ENCODE measurements at regions not wholly inside any gene's neighbourhood (a gene's known extent, or its start where the extent isn't known, plus 50 kb on each side); places are given as distances from the start of the nearest gene placed in this dataset.

GRCh38 chr9:17927616-17928015, 348.8 kb downstream of the SH3GL2 start:
- no peaks in the 10 kb centered on the region for H3K4me1 Mint-ChIP-seq
- no peak for DNase-seq
- H3K9me3 Mint-ChIP-seq, result peaks cover 6% of the 10 kb centered on the region
- no peak overlapping the region for H3K4me3 Mint-ChIP-seq
- no peak overlapping the region for H3K27ac Mint-ChIP-seq
- H3K27me3 Mint-ChIP-seq, result no peaks in the 10 kb centered on the region
- no peaks in the 10 kb centered on the region for H3K36me3 Mint-ChIP-seq

GRCh38 chr9:17928228-17928627, 349.4 kb downstream of the SH3GL2 start:
- Mint-ChIP-seq H3K9me3 (peaks cover 6% of the 10 kb centered on the region), H3K4me3 (no peak overlapping the region), H3K4me1 (no peaks in the 10 kb centered on the region), H3K36me3 (no peaks in the 10 kb centered on the region), H3K27ac (no peak overlapping the region), H3K27me3 (no peaks in the 10 kb centered on the region)
- no peak for DNase-seq

- Mint-ChIP-seq H3K4me1 (no peaks in the 10 kb centered on the region), H3K27ac (no peak overlapping the region), H3K9me3 (peaks cover 6% of the 10 kb centered on the region), H3K27me3 (no peaks in the 10 kb centered on the region), H3K36me3 (no peaks in the 10 kb centered on the region), H3K4me3 (no peak overlapping the region)
- no peak for DNase-seq
Observed at GRCh38 chr9:17928768-17929167, 349.9 kb downstream of the SH3GL2 start.

GRCh38 chr9:17929506-17929905, 350.6 kb downstream of the SH3GL2 start:
- H3K4me1 Mint-ChIP-seq, result no peaks in the 10 kb centered on the region
- no peak overlapping the region for H3K27ac Mint-ChIP-seq
- H3K27me3 Mint-ChIP-seq, result no peaks in the 10 kb centered on the region
- no peak overlapping the region for H3K4me3 Mint-ChIP-seq
- no peaks in the 10 kb centered on the region for H3K36me3 Mint-ChIP-seq
- peaks cover 6% of the 10 kb centered on the region for H3K9me3 Mint-ChIP-seq
- DNase-seq, result no peak

GRCh38 chr9:17930071-17930470, 351.2 kb downstream of the SH3GL2 start:
- H3K9me3 Mint-ChIP-seq, result peaks cover 6% of the 10 kb centered on the region
- DNase-seq, result no peak
- no peak overlapping the region for H3K27ac Mint-ChIP-seq
- H3K36me3 Mint-ChIP-seq, result no peaks in the 10 kb centered on the region
- H3K4me1 Mint-ChIP-seq, result no peaks in the 10 kb centered on the region
- H3K27me3 Mint-ChIP-seq, result no peaks in the 10 kb centered on the region
- H3K4me3 Mint-ChIP-seq, result no peak overlapping the region

GRCh38 chr9:17936365-17936764, 357.5 kb downstream of the SH3GL2 start:
- Mint-ChIP-seq H3K4me1 (no peaks in the 10 kb centered on the region), H3K4me3 (no peak overlapping the region), H3K27ac (no peak overlapping the region), H3K36me3 (no peaks in the 10 kb centered on the region), H3K27me3 (no peaks in the 10 kb centered on the region), H3K9me3 (no peaks in the 10 kb centered on the region)
- no peak for DNase-seq

GRCh38 chr9:17938035-17938655, 359.3 kb downstream of the SH3GL2 start:
- Mint-ChIP-seq H3K4me1 (no peaks in the 10 kb centered on the region), H3K27me3 (no peaks in the 10 kb centered on the region)

GRCh38 chr9:17942498-17942897, 363.6 kb downstream of the SH3GL2 start:
- DNase-seq, result no peak
- no peak overlapping the region for H3K27ac Mint-ChIP-seq
- H3K4me3 Mint-ChIP-seq, result no peak overlapping the region
- H3K36me3 Mint-ChIP-seq, result no peaks in the 10 kb centered on the region
- peaks cover 3% of the 10 kb centered on the region for H3K9me3 Mint-ChIP-seq
- no peaks in the 10 kb centered on the region for H3K27me3 Mint-ChIP-seq
- no peaks in the 10 kb centered on the region for H3K4me1 Mint-ChIP-seq

More at GRCh38 chr9:17938035-17938655, 359.3 kb downstream of the SH3GL2 start:
- no peak for DNase-seq
- Mint-ChIP-seq H3K36me3 (no peaks in the 10 kb centered on the region), H3K27ac (no peak overlapping the region), H3K4me3 (no peak overlapping the region), H3K9me3 (peaks cover 2% of the 10 kb centered on the region)

GRCh38 chr9:17955409-17955808, 376.5 kb downstream of the SH3GL2 start:
- Mint-ChIP-seq H3K36me3 (no peaks in the 10 kb centered on the region), H3K27me3 (no peaks in the 10 kb centered on the region), H3K9me3 (no peaks in the 10 kb centered on the region), H3K4me1 (no peaks in the 10 kb centered on the region), H3K4me3 (no peak overlapping the region), H3K27ac (no peak overlapping the region)
- no peak for DNase-seq

GRCh38 chr9:17958363-17958762, 379.5 kb downstream of the SH3GL2 start:
- H3K9me3 Mint-ChIP-seq, result no peaks in the 10 kb centered on the region
- H3K27ac Mint-ChIP-seq, result no peak overlapping the region
- no peak overlapping the region for H3K4me3 Mint-ChIP-seq
- no peaks in the 10 kb centered on the region for H3K4me1 Mint-ChIP-seq
- H3K27me3 Mint-ChIP-seq, result no peaks in the 10 kb centered on the region
- DNase-seq, result no peak
- H3K36me3 Mint-ChIP-seq, result no peaks in the 10 kb centered on the region

- H3K27ac Mint-ChIP-seq, result no peak overlapping the region
- H3K9me3 Mint-ChIP-seq, result no peaks in the 10 kb centered on the region
- no peak overlapping the region for H3K4me3 Mint-ChIP-seq
- no peaks in the 10 kb centered on the region for H3K4me1 Mint-ChIP-seq
- H3K36me3 Mint-ChIP-seq, result no peaks in the 10 kb centered on the region
- no peak for DNase-seq
- H3K27me3 Mint-ChIP-seq, result no peaks in the 10 kb centered on the region
Observed at GRCh38 chr9:17962747-17963146, 383.9 kb downstream of the SH3GL2 start.

- no peaks in the 10 kb centered on the region for H3K4me1 Mint-ChIP-seq
- DNase-seq, result no peak
- no peaks in the 10 kb centered on the region for H3K36me3 Mint-ChIP-seq
- H3K27me3 Mint-ChIP-seq, result no peaks in the 10 kb centered on the region
- H3K4me3 Mint-ChIP-seq, result no peak overlapping the region
- H3K27ac Mint-ChIP-seq, result no peak overlapping the region
- no peaks in the 10 kb centered on the region for H3K9me3 Mint-ChIP-seq
Observed at GRCh38 chr9:17963498-17963897, 384.6 kb downstream of the SH3GL2 start.

- Mint-ChIP-seq H3K4me3 (no peak overlapping the region), H3K36me3 (no peaks in the 10 kb centered on the region), H3K4me1 (no peaks in the 10 kb centered on the region), H3K9me3 (no peaks in the 10 kb centered on the region), H3K27me3 (no peaks in the 10 kb centered on the region), H3K27ac (no peak overlapping the region)
- DNase-seq, result no peak
Observed at GRCh38 chr9:17967731-17968130, 388.9 kb downstream of the SH3GL2 start.

- no peak for DNase-seq
- Mint-ChIP-seq H3K27ac (no peak overlapping the region), H3K36me3 (no peaks in the 10 kb centered on the region), H3K4me3 (no peak overlapping the region), H3K4me1 (no peaks in the 10 kb centered on the region), H3K27me3 (no peaks in the 10 kb centered on the region), H3K9me3 (no peaks in the 10 kb centered on the region)
Observed at GRCh38 chr9:17969232-17969631, 390.4 kb downstream of the SH3GL2 start.

GRCh38 chr9:17970277-17970676, 391.4 kb downstream of the SH3GL2 start:
- Mint-ChIP-seq H3K4me1 (no peaks in the 10 kb centered on the region), H3K27ac (no peak overlapping the region), H3K36me3 (no peaks in the 10 kb centered on the region), H3K9me3 (peaks cover 2% of the 10 kb centered on the region), H3K27me3 (no peaks in the 10 kb centered on the region), H3K4me3 (no peak overlapping the region)
- no peak for DNase-seq

- no peak for DNase-seq
- Mint-ChIP-seq H3K9me3 (peaks cover 29% of the 10 kb centered on the region), H3K27me3 (no peaks in the 10 kb centered on the region), H3K27ac (no peak overlapping the region), H3K4me1 (no peaks in the 10 kb centered on the region), H3K4me3 (no peak overlapping the region), H3K36me3 (peaks cover 3% of the 10 kb centered on the region)
Observed at GRCh38 chr9:17978773-17979172, 399.9 kb downstream of the SH3GL2 start.

Data from activated naive CD8-positive, alpha-beta T cell treated with anti-CD3 and anti-CD28 coated beads for 36 hours (primary cell).